ENCODE measurements at regions not wholly inside any gene's neighbourhood (a gene's known extent, or its start where the extent isn't known, plus 50 kb on each side); places are given as distances from the start of the nearest gene placed in this dataset.
"Not testable (repeated sequence)": the region's sequence is repeated elsewhere in the genome, so short reads cannot be mapped to it uniquely, and the experiment has no call there.

DNA sequence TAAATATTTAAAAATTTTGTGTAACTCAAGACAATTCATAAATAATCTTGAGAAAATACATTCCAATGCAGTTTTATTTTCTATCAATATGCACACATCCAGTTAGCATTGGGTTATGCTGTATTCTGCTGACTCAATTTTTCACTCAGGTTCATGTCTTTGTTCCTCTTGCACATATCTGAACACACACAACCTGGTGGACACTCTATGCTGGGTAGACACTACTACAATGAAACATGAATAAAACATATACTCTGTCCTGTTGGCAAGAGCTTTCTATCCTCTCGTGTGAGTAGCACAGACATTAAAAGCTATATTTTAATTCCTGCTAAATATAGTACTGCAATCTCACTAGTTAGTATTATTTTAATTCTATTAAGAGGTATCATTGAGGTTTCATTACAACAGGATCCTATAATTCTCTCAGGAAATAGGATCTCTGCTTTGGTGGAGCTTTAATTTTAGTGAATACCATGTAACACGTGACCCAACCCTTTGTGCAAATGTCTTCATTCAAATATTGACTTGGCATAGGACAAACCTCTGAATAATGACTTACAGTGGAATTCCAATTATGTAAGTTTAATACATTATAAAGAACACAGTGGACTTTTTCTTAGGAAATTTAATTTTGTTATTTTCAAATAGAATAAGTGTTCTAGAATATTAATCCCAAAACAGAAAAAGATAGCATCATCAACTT lies 342.3 kb upstream of the TMEFF2 start:
- no peak overlapping the region for H3K4me3 Mint-ChIP-seq
- H3K27ac Mint-ChIP-seq, result no peak overlapping the region
- intact Hi-C loops (cut with micrococcal nuclease), result no loop called here
- DNase-seq, result no peak
- no peaks in the 10 kb centered on the region for H3K27me3 Mint-ChIP-seq
- no peaks in the 10 kb centered on the region for H3K4me1 Mint-ChIP-seq (ENCODE audit: low read depth)
- no peaks in the 10 kb centered on the region for H3K36me3 Mint-ChIP-seq
- ChIA-PET CTCF (no interaction called here), POLR2A (no interaction called here)
- no peaks in the 10 kb centered on the region for H3K9me3 Mint-ChIP-seq

DNA sequence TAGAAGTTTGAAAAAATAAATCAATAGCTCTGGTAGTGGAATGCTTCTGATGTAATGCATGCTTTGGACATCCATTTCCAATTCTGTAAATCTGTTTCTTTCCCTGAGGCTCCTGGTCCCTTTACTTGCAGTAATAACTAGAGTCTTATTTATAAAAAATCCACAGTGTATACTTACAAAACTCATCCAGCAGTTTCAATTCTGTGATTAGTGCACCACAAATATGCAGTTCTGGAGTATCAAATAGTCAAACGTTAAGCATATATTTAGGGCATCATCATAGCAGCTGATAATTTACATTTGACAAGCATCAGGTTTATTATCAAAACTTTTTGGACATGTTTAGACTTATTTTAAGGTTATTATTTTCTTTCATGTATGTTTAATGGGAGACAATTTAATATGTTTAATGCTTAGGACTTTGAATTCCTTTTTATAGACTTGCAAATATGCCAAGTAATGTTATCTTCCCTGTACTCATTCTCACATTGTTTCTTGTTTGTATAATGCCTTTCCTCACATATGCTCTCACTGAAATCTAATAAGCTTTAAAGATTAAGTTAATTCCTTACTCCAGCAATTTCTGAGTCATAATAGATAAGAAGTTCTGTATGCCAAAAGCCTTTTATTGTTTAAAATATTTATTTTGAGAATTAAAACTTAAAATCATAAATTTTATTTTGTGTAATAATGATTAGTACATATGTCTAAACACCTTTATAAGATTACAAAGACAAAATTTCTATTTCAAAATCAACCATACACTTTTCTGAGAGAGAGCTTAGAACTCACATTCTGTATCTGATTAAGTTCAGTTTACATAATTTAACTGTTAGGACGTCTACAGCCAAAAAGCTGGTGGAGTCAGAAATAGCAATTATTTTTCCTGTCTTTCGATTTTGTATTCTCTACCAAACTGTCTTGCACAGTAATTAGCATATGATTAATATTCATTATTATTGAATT lies 341.5 kb upstream of the TMEFF2 start:
- DNase-seq, result no peak
- H3K4me3 Mint-ChIP-seq, result no peak overlapping the region
- H3K36me3 Mint-ChIP-seq, result no peaks in the 10 kb centered on the region
- H3K27ac Mint-ChIP-seq, result no peak overlapping the region
- CTCF ChIA-PET, result no interaction called here
- H3K4me1 Mint-ChIP-seq (ENCODE audit: low read depth), result no peaks in the 10 kb centered on the region
- intact Hi-C loops (cut with micrococcal nuclease), result no loop called here
- H3K27me3 Mint-ChIP-seq, result no peaks in the 10 kb centered on the region
- no peaks in the 10 kb centered on the region for H3K9me3 Mint-ChIP-seq
- POLR2A ChIA-PET, result no interaction called here

DNA sequence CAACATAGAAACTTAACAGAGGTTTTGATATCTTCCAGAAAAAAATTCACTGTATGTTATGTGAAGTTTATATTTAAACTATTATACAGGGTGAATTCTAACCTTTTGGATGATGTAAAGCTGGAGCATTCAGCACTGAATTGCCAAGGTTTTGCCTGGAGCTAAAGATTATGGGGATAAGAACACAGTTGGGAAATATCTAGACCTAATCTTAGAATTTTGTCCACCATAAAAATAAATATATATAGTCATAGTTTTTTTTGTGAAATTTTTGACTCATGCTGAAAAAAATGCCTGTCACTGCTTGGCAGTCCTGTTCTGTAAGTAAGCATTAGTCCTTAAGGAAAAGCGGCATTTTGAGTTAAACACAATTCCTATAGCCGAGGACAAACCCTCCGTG lies 339.3 kb upstream of the TMEFF2 start:
- Mint-ChIP-seq H3K27me3 (no peaks in the 10 kb centered on the region), H3K27ac (no peak overlapping the region), H3K9me3 (peaks cover 8% of the 10 kb centered on the region), H3K4me1 (ENCODE audit: low read depth) (no peaks in the 10 kb centered on the region), H3K4me3 (no peak overlapping the region), H3K36me3 (no peaks in the 10 kb centered on the region)
- ChIA-PET CTCF (no interaction called here), POLR2A (no interaction called here)
- DNase-seq, result no peak
- intact Hi-C loops (cut with micrococcal nuclease), result no loop called here

DNA sequence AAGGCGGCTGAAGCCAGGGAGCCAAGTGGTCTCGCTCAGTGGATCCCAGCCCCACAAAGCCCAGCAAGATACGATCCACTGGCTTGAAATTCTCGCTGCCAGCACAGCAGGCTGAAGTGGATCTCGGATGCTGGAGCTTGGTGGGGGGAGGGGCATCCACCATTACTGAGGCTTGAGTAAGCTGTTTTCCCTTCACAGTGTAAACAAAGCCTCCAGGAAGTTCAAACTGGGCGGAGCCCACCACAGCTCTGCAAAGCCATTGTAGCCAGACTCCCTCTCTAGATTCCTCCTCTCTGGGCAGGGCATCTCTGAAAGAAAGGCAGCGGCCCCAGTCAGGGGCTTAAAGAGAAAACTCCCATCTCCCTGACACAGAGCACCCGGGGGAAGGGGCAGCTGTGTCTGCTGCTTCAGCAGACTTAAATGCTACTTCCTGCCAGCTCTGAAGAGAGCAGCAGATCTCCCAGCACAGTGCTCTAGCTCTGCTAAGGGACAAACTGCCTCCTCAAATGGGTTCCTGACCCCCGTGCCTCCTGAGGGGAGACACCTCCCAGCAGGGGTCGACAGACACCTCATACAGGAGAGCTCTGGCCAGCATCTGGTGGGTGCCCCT lies 330.0 kb upstream of the TMEFF2 start:
- intact Hi-C loops (cut with micrococcal nuclease); H3K4me1 Mint-ChIP-seq (ENCODE audit: low read depth); H3K36me3 Mint-ChIP-seq; DNase-seq; H3K27ac Mint-ChIP-seq; POLR2A ChIA-PET; CTCF ChIA-PET; H3K4me3 Mint-ChIP-seq; H3K27me3 Mint-ChIP-seq: not testable (repeated sequence)
- H3K9me3 Mint-ChIP-seq, result peaks cover 16% of the 10 kb centered on the region

DNA sequence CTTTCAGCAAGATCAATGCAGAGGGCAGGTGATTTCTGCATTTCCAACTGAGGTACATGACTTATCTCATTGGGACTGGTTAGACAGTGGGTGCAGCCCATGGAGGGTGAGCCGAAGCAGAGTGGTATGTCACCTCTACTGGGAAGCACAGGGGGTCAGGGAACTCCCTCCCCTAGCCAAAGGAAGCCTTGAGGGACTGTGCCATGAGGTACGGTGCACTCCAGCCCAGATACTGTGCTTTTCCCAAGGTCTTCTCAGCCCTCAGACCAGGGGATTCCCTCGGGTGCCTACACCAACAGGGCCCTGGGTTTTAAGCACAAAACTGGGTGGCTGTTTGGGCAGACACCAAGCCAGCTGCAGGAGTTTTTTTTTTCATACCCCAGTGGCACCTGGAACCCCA lies 329.5 kb upstream of the TMEFF2 start:
- CTCF ChIA-PET, H3K36me3 Mint-ChIP-seq: not testable (repeated sequence)

DNA sequence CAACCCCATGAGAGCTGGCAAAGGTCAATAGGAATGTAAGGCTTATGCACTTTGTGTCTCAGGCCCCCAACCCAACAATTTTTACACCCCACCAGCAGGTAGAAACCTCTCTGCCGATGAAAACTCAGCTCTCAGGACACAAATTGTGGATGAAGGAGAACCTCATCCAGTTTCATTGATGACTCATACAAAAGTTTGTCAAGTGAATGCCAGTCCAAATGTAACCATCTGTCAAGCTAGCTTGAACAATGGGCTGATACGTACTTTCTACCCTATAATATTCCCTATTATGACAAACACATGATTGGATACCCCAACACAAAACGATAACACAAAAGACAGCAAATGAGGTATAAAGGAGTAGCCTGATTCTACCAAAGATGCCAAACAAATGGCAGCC lies 321.2 kb upstream of the TMEFF2 start:
- CTCF ChIA-PET, result no interaction called here
- Mint-ChIP-seq H3K9me3 (no peaks in the 10 kb centered on the region), H3K4me3 (no peak overlapping the region), H3K27ac (no peak overlapping the region), H3K36me3 (no peaks in the 10 kb centered on the region), H3K27me3 (no peaks in the 10 kb centered on the region), H3K4me1 (ENCODE audit: low read depth) (no peaks in the 10 kb centered on the region)
- intact Hi-C loops (cut with micrococcal nuclease), result no loop called here
- DNase-seq, result no peak
- POLR2A ChIA-PET, result no interaction called here

More for the DNA sequence above, 329.5 kb upstream of the TMEFF2 start:
- H3K4me1 Mint-ChIP-seq (ENCODE audit: low read depth); H3K27ac Mint-ChIP-seq; intact Hi-C loops (cut with micrococcal nuclease); POLR2A ChIA-PET; H3K27me3 Mint-ChIP-seq; DNase-seq; H3K4me3 Mint-ChIP-seq: not testable (repeated sequence)
- H3K9me3 Mint-ChIP-seq, result peaks cover 12% of the 10 kb centered on the region

DNA sequence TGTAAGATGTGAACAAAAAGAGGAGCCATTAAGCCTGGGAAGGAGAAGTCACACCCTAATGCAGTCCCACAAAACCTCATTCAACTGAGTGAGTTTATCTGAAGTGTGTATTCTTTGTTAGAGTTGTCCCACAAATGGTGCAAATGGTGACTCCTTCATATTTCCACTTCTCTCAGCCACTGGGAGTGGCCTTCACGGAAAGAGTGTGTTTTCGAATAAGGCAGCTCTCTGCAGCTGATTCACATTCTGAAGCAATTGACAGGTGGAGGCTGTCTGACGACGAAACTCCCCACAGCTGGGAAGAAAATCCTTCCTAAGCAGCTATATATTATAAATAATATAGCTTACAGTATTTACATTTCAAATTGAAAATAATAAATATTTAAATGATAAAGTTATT lies 318.8 kb upstream of the TMEFF2 start:
- ChIA-PET CTCF (no interaction called here), POLR2A (no interaction called here)
- H3K27ac Mint-ChIP-seq, result no peak overlapping the region
- DNase-seq, result no peak
- no peaks in the 10 kb centered on the region for H3K27me3 Mint-ChIP-seq
- no peaks in the 10 kb centered on the region for H3K36me3 Mint-ChIP-seq
- no peak overlapping the region for H3K4me3 Mint-ChIP-seq
- no peaks in the 10 kb centered on the region for H3K4me1 Mint-ChIP-seq (ENCODE audit: low read depth)
- no peaks in the 10 kb centered on the region for H3K9me3 Mint-ChIP-seq
- intact Hi-C loops (cut with micrococcal nuclease), result no loop called here

DNA sequence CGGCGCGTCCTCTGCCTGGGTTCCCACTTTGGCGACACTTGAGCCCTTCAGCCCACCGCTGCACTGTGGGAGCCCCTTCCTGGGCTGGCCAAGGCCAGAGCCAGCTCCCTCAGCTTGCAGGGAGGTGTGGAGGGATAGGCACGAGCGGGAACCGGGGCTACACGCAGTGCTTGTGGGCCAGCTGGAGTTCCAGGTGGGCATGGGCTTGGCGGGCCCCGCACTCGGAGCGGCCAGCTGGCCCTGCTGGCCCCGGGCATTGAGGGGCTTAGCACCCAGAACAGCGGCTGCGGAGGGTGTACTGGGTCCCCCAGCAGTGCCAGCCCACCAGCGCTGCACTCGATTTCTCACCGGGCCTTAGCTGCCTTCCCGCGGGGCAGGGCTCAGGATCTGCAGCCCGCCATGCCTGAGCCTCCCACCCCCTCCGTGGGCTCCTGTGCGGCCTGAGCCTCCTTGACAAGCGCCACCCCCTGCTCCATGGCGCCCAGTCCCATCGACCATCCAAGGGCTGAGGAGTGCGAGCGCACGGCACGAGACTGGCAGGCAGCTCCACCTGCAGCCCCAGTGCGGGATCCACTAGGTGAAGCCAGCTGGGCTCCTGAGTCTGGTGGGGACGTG lies 313.2 kb upstream of the TMEFF2 start:
- POLR2A ChIA-PET; H3K27ac Mint-ChIP-seq; H3K9me3 Mint-ChIP-seq; CTCF ChIA-PET; DNase-seq; H3K4me3 Mint-ChIP-seq; H3K4me1 Mint-ChIP-seq (ENCODE audit: low read depth); intact Hi-C loops (cut with micrococcal nuclease); H3K27me3 Mint-ChIP-seq; H3K36me3 Mint-ChIP-seq: not testable (repeated sequence)

DNA sequence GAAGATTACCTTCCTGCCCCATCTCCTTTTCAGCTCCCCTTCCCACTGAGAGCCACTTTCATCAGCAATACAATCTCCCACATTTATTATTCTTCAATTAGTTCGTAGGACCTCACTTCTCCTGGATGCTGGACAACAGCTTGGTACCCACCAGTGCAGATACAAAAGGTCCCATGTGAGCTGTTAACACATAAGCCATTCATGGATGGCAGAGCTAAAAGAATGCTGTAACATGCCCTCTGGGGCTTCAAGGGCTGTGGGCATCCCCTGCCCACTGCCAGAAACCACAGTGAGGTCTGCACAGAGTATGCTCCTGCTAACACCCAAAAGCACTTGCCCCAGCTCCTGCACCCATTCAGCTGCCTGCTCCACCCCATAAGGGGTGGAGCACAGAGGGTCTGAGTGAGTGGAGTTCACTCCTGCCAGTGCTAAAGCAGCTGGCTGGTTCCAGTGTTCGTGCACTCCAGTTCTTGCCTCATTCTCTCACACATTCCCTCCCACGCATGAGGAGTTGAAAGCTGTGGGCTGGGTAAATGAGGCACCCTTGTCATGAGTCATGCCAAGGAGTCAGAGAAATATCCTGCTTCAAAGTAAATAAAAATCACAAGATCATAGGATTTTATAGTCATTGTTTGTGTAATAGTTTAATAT lies 305.9 kb upstream of the TMEFF2 start:
- Mint-ChIP-seq H3K27ac (no peak overlapping the region), H3K27me3 (no peaks in the 10 kb centered on the region), H3K4me3 (no peak overlapping the region), H3K4me1 (ENCODE audit: low read depth) (peaks cover 5% of the 10 kb centered on the region), H3K36me3 (no peaks in the 10 kb centered on the region), H3K9me3 (no peaks in the 10 kb centered on the region)
- ChIA-PET CTCF (no interaction called here), POLR2A (no interaction called here)
- DNase-seq, result peak; percentile 53
- intact Hi-C loops (cut with micrococcal nuclease), result no loop called here

DNA sequence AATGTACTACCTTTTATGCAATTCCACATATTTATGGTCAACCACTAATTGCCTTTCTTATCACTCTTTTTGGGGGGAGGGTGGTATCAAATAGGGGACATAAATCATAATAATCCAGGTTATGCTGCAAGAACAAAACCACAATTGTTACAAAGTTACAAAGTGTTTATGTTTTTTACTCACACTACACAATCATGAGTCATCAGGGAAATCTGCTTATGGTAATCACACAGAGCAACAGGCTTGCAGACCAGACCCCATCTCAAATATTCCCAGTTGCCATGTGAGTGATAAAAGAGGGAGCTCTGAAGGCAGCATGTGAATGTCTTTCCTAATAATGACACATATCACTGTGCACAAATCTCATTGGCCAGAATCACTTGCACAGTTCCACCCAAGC lies 304.7 kb upstream of the TMEFF2 start:
- CTCF ChIA-PET, result no interaction called here
- no peaks in the 10 kb centered on the region for H3K27me3 Mint-ChIP-seq

DNA sequence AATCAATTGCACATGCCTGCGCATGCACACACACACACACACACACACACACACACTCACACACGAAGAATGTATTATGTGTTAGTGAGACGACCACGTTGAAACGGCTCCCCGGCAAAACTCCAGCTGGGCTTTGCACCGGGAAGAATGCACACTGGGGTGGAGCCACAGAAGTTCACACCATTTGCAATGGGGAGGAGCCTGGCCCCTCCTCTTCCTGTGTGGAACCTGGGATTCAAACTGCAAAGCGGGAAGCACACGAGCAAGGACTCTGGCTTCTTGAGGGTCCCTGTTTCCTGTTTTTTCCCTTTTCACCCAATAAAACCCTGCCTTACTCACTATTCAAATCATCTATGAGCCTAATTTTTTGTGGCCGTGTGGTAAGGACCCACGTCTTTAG lies 304.0 kb upstream of the TMEFF2 start:
- ChIA-PET CTCF (no interaction called here), POLR2A (no interaction called here)
- Mint-ChIP-seq H3K4me1 (ENCODE audit: low read depth) (peaks cover 5% of the 10 kb centered on the region), H3K27me3 (no peaks in the 10 kb centered on the region), H3K9me3 (no peaks in the 10 kb centered on the region), H3K27ac (no peak overlapping the region), H3K4me3 (no peak overlapping the region), H3K36me3 (no peaks in the 10 kb centered on the region)
- no peak for DNase-seq
- intact Hi-C loops (cut with micrococcal nuclease), result no loop called here

More for the DNA sequence above, 304.7 kb upstream of the TMEFF2 start:
- Mint-ChIP-seq H3K9me3 (no peaks in the 10 kb centered on the region), H3K27ac (no peak overlapping the region), H3K36me3 (no peaks in the 10 kb centered on the region), H3K4me3 (no peak overlapping the region), H3K4me1 (ENCODE audit: low read depth) (peaks cover 5% of the 10 kb centered on the region)
- intact Hi-C loops (cut with micrococcal nuclease), result no loop called here
- POLR2A ChIA-PET, result no interaction called here
- no peak for DNase-seq

DNA sequence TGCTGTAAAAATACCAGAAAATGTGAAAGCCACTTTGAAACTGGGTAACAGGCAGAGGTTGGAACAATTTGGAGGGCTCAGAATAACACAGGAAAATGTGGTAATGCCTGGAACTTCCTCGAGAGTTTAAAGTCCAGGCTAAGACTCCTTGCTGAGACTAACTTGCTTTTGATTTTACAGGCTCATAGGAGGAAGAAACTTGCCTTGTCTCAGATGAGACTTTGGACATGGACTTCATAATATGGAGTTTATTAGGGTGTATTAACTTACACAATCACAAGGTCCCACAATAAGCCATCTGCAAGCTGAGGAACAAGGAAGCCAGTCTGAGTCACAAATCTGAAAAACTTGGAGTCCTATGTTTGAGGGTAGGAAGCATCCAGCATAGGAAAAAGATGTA lies 293.4 kb upstream of the TMEFF2 start:
- H3K27ac Mint-ChIP-seq; POLR2A ChIA-PET; H3K4me1 Mint-ChIP-seq (ENCODE audit: low read depth); DNase-seq; H3K9me3 Mint-ChIP-seq; H3K36me3 Mint-ChIP-seq; intact Hi-C loops (cut with micrococcal nuclease); CTCF ChIA-PET; H3K4me3 Mint-ChIP-seq; H3K27me3 Mint-ChIP-seq: not testable (repeated sequence)

Measured in activated CD4-positive, alpha-beta memory T cell treated with anti-CD3 and anti-CD28 coated beads for 36 hours (primary cell).